ENCODE measurements at regions not wholly inside any gene's neighbourhood (a gene's known extent, or its start where the extent isn't known, plus 50 kb on each side); places are given as distances from the start of the nearest gene placed in this dataset.

DNA sequence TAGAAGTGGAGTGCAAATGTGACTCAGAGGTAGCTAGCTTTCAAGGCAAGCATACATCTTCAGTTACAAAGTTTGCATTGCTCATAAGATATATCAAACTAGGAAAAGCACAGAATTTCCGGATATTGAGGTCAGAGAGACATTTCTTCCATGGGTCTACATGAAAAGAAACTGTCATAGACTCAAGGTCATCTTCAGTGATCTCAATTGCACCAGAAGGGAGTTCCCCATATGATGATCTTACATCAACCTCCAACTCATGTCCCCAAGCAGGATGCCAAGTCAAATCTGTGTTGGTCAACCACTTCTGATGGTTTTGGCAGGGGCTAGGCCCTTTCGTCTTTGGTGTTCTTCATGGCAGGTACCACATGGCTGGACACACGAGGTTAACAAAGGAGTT, 459.9 kb upstream of the MAF start:
- intact Hi-C loops (cut with DNase I), result no loop called here
- no peak for DNase-seq

GRCh38 chr16:80059836-80060235, 459.3 kb upstream of the MAF start:
- intact Hi-C loops (cut with DNase I), result no loop called here
- DNase-seq, result no peak

GRCh38 chr16:80058214-80058613, 457.7 kb upstream of the MAF start:
- peak in 1 of 10 donors; percentile 21 for DNase-seq
- intact Hi-C loops (cut with DNase I), result no loop called here

- intact Hi-C loops (cut with DNase I), result no loop called here
- DNase-seq, result no peak
Observed at GRCh38 chr16:80056324-80056723, 455.8 kb upstream of the MAF start.

DNA sequence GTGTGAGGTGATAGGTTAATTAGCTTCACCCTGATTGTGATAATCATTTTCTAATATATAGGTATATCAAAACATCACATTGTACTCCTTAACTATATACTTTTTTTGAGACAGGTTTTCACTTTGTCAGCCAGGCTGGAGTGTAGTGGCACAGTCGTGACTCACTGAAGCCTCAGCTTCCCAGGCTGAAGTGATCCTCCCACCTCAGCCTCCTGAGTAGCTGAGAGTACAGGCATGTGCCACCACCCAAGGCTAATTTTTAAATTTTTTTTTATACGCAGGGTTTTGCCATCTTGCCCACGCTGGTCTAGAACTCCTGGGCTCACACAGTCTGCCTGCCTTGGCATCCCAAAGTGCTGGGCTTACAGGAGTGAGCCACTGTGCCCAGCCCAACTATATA, 455.3 kb upstream of the MAF start:
- DNase-seq, result no peak
- intact Hi-C loops (cut with DNase I), result no loop called here

DNA sequence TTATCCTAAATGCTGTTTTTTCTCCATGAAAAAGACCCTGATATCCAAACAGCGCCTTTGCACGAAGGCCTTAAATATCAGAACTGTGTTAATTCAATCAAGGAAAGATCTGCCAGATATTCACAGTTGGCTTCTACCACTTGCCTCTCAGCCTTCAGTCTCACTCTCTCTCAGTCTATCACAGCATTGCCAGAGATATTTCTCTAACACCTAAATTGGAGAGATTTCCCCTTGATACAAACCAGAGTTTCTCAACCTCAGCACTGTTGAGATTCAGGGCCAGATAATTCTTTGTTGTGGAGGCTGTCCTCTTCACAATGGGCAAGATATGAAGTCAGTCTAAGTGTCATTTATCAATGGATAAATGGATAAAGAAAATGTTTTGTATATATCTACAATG, 454.1 kb upstream of the MAF start:
- intact Hi-C loops (cut with DNase I), result no loop called here
- DNase-seq, result no peak

DNA sequence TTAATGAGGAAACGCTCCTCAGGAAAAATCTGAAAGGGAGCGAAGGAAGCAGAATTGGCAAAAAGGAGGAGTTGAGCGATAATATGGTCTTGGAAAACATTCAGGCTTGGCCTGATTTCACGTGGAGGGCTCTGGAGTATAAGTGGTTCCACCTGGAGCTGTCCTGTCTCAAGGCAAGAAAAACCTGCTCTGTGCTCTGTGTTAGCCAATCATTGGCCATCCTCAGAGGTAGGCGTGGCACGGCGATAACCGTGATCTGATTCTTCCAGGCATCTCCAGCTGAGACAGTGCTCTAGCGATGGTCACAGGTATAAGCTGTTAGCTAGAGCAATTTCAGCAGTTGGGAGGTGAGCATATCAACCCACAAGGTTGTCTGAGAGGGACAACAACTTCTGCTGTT, 450.5 kb upstream of the MAF start:
- no peak for DNase-seq
- intact Hi-C loops (cut with DNase I), result no loop called here

GRCh38 chr16:80048250-80048649, 447.7 kb upstream of the MAF start:
- intact Hi-C loops (cut with DNase I), result no loop called here
- DNase-seq, result no peak

DNA sequence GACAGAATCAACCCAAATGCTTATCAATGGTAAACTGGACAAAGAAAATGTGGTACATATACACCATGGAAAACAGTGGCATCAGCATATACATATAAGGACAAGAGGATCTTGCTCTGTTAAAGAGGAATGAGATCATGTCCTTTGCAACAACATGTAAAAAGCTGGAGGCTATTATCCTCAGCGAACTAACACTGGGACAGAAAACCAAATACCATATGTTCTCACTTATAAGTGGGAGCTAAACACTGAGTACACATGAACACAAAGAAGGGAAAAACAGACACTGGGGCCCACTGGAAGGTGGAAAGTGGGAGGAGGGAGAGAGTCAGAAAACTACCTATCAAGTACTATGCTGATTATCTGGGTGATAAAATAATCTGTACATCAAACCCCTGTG, 447.3 kb upstream of the MAF start:
- intact Hi-C loops (cut with DNase I), result no loop called here
- DNase-seq, result no peak

- intact Hi-C loops (cut with DNase I), result no loop called here
- no peak for DNase-seq
Observed at GRCh38 chr16:80046848-80047247, 446.3 kb upstream of the MAF start.

DNA sequence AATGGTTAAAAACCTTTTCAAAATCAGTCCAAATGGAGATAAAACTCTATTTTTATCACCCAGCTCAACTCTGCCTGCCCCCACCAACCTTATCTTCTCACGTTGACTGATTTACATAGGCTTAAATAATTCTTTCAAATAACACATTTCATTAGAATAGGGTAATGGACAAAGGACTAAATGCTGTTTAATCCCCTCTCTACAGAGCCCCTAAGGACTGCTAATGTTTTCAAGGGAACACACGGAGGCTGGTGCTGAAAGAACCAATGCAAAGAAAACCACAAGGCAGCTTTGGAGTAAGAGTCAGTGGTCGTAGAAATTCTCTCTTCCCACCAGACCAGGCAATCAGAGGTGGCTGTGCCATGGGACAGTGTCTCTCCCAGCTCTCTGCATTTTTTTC, 445.7 kb upstream of the MAF start:
- intact Hi-C loops (cut with DNase I), result no loop called here

DNA sequence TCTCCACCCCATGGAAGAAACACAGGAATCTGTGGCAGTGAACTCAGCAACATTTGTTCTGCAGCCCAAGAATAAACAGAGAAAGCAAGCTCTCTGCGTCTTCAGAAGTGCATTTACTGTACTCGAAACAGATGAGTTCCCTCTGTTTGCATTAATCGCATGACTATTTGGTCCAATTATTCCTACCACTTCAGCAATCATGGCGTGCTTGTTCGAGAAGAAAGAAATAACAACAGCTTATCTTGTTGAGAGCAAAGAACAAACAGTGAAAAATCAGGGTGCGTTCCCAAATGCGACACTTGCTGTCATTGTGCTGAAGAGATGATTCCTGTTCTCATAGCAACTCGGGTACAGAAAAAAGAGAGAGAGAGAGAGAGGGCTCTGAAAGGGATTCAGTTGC, 445.3 kb upstream of the MAF start:
- no peak for DNase-seq
- intact Hi-C loops (cut with DNase I), result no loop called here

More for the DNA sequence above, 445.7 kb upstream of the MAF start:
- no peak for DNase-seq

DNA sequence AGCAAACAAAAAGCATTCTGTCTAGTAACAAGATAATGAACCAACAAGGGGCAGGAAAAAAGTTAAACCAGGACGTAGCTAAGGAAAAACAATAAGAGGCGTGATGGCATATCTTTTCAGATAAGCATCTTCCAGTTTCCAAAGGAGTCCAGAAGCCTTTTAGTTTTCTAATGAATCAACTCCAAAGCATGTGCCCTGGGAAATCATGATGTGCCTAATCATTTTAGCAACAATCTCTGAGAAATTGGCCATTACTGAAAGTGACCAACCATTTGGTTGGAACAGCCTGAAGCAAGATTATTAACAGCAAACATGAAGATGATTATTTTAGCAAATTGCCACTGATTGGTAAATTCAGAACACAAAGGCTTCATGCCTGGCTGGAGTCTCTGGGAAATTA, 440.9 kb upstream of the MAF start:
- DNase-seq, result no peak
- intact Hi-C loops (cut with DNase I), result no loop called here

GRCh38 chr16:80040814-80041213, 440.3 kb upstream of the MAF start:
- intact Hi-C loops (cut with DNase I), result no loop called here
- DNase-seq, result no peak

GRCh38 chr16:80040413-80040812, 439.9 kb upstream of the MAF start:
- intact Hi-C loops (cut with DNase I), result no loop called here

DNA sequence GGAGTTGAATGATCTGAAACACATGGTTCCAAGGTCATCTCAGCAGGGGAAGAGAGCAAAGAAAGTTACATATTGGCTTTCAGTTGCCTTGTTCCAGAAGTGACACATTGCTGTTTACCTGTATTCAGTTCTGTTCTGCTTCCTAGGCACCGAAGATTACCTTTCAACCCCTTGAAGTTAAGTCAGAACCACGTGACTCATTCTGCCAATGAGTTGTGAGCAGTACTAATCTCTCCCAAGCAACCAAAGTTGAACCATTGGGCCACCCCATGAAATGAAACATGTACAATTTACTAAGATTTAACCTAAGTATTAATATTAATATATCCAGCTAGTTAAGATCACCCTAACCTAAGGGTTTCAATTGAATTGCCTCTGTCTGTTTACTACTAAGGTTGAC, 439.2 kb upstream of the MAF start:
- intact Hi-C loops (cut with DNase I), result no loop called here
- DNase-seq, result no peak

More at GRCh38 chr16:80040413-80040812, 439.9 kb upstream of the MAF start:
- DNase-seq, result no peak

GRCh38 chr16:80038566-80038965, 438.0 kb upstream of the MAF start:
- no peak for DNase-seq
- intact Hi-C loops (cut with DNase I), result no loop called here

DNA sequence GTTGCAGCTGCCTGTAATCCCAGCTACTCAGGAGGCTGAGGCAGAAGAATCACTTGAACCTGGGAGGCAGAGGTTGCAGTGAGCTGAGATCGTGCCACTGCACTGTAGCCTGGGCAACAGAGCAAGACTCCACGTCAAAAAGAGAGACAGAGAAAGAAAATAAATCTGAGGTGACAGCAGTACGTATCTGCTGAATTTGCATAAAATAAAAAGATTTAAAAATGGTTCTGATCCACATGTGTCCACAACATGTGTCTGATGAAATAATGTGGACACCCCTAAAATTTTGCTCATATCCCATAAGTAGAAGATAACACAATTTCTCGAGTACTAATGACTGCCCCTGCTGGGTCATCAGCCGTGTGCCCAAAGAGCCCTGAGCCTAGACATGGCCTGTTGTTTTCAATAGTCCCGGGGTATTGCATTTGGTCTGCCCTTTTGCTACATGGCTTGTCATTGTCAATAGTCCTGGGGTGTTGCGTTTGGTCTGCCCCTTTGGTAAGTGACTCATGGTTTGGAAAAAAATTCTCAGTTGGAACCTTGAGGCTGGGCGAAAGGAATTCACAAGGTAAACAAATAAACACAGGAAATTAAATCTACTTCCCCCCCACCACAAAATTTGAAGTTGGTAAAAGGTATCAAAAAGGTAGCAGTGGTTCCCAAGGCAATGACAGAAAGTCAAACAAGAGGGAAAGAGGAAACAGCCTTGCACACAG, 434.6 kb upstream of the MAF start:
- DNase-seq, result no peak
- intact Hi-C loops (cut with DNase I), result no loop called here

DNA sequence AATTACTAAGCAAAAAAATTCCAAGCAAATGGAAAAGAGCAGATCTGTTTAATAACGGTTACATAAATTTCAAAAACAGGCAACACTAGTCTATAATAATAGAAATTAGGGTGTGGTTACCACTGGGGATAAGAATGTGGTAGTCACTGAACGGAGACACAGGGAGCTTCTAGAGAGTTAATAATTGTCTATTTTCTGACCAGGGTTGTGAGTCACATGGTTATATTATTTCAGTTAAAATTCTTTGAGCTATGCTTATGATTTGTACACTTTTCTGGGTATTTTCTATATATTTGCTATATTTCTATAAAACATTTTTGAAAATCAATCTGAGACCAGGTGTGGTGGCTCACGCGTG, 433.9 kb upstream of the MAF start:
- DNase-seq, result no peak
- intact Hi-C loops (cut with DNase I), result no loop called here

DNA sequence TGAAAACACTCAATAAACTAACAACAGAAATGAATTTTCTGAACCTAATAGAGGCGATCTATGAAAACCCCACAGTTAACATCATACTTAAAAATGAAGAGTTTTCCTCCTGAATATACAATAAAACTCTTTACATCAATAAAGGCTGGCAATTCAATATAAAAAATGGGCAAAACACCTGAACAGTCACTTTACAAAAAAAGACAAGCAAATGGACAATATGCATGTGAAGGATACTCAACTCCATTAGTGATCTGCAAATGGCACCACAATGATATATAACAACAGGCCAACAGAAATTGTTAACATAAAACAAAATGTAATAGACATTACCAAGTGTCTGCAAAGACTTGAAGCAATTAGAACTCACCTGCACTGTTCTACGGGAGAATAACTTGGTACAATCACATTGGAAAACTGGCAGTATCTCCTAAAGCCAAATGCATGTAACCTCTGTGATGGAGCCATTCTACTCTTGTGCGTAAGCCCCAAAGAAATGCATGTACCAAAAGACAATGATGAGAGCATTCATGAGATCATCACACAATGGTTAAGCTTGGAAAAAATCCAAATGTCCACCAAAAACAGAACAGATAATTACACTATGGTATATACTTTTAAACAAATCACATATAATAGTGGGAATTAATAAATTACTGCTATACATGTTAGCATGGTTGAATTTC, 433.4 kb upstream of the MAF start:
- no peak for DNase-seq
- intact Hi-C loops (cut with DNase I), result no loop called here

DNA sequence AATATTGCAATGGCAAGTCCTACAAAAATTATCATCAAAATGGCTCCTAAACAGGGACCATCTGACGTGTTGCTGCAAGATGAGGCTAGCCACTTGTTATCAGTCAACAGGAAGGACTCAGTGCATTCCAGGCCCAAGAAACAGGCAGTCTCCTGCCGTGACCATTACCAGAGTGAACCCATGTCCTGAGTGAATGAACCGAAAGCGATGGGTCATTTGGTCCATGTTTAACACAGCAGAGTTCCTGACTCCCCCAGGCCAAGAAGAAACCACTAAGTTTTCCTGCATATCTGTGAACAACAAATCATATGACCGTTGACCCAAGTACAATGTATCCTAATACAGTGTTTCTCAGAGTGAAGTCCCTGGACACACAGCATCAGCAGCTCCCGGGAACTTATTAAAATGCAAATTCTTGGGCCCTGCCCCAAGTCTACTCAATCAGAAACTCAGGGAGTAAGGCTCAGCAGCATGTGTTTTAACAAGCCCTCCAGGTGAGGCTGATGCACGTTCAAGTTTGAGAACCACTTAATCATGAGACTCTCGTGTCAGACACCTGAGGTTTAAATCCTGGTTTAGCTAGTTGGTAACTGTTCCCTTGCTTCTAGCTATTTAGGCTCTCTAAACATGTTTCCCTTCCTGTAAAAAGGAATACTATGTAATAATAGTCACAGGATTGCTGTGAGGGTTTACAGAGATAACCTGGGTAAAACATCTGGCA, 429.4 kb upstream of the MAF start:
- intact Hi-C loops (cut with DNase I), result no loop called here
- DNase-seq, result no peak

DNA sequence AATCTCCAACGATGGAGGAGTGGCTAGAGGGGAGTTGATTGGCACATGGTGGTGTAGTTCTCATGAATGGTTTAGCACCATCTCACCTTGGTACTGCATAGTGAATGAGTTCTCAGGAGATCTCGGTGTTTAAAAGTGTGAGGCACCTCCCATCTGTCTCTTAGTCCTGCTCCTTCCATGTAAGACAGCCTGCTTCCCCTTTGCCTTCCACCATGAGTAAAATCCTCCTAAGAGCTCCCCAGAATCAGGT, 428.8 kb upstream of the MAF start:
- DNase-seq, result no peak
- intact Hi-C loops (cut with DNase I), result no loop called here

Measured in posterior cingulate gyrus (tissue), 11 donors.